Frontal cortex (tissue), 3 donors: ENCODE measurements at regions not wholly inside any gene's neighbourhood (a gene's known extent, or its start where the extent isn't known, plus 50 kb on each side); places are given as distances from the start of the nearest gene placed in this dataset.

Source experiments
- DNase-seq, 2 donors: peaks; one replicate each; pipeline ENCODE4 v3.0.0; 2012; ENCODE audit warnings: low spot score in 2 of 2
- FAIRE-seq: peaks from 2 replicates; lab custom pipeline; 2012; peaks lifted over from hg19 to GRCh38; lab: Jason Lieb, UNC
- donor health status: control.
- donor health status: control.
- donor health status: control.

DNA sequence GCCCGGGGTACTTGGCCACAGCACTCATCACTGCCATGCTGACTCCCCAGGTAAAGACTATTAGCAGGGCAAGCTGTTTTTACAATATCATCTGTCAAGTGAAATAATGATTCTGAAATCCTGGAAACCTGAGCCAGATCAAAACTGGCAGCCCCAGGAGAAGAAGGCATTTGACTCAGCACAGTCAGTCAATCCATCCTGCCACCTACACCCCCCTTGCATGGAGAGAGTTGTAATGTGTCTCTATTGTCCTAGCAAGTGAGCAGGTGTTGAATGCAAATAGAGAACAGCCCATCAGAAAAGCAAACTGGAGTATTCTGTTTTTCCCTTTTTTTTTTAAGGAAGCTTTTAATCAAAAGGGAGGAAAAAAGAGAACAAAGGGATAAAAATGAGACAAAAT lies 291.2 kb downstream of the BRINP1 start:
- FAIRE-seq = no peak
- no peak for DNase-seq

DNA sequence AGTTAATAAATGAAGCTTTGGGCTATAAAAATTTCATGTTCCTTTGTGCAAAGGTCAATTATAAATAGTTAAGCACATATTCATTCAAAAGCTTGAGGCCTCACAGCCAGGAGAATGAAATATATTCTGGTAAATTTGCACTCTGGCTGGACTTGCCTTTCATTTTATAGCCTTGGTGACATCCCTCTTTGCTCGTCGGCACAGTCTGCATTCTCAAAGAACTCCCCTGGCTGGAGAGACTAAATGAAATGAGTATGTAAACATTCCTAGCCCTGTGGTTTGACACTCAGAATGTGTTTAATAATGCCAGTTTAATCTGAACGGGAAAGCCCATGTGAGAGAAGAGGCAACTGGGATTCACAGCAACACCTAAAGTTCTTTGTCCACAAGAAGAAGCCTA lies 285.6 kb downstream of the BRINP1 start:
- no peak for FAIRE-seq
- no peak for DNase-seq

DNA sequence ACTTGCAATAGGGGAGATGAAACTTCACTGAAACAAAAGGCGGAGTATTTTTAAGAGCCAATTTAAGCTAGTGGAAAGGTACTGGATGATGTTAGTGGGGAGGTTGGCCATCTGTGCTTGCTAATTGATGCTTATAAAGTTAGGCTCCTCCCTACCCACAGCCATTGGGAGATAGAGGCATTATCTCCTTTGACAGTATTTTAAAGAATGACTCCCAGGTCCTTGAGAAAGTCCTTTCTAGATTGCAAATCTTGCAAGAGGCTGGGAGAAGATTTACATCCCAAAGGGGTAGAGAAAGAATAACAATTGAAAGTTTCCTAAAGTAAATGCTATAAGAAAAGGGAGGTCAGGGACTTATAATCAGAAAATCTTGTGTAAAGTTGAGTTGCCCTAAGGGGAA lies 282.6 kb downstream of the BRINP1 start:
- FAIRE-seq (no peak), DNase-seq (no peak)

DNA sequence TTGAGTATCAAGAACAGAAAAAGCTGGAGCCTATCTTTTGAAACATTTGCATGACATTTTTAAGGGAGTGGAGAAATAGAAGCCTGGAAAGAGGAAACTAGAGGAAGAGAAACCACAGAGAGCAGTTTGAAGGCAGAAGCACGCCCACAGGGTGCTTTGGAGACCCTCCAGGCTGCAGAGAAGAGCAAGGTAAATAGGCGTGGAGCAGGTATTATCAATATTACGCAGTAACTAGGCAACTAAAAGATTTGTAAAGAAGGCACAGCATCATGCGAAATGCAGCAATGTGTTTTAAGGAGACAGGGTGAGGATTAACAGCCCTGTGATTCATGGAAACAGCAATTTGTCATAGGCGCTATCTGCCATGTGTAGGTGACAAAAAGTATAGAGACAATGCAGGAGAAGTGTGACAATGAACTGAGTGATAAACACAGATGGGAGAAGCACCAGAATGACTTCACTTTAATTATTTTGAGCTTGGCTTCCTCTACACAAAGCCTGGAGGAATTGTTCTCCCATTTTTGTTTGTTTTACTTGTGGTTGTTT lies 281.2 kb downstream of the BRINP1 start:
- FAIRE-seq (no peak), DNase-seq (no peak)

DNA sequence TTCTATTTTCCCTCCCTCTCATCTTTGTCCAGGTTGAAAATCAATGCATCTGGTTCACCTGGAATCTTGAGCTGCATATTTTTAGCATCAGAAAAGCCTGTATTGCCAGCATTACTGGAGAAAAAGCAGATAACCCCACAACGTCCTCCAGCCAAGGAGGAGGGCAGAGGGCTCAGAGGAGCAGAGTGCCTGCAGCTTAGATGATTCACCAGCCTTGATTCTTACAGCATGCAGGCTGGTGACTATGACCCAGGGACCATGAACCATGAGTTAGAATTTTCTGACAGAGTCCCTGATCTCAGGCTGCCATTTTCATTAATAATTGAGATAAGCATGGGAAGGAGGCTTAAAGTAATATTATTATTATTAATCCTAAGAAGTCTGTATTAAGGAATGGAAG lies 278.2 kb downstream of the BRINP1 start:
- DNase-seq = no peak
- no peak for FAIRE-seq

DNA sequence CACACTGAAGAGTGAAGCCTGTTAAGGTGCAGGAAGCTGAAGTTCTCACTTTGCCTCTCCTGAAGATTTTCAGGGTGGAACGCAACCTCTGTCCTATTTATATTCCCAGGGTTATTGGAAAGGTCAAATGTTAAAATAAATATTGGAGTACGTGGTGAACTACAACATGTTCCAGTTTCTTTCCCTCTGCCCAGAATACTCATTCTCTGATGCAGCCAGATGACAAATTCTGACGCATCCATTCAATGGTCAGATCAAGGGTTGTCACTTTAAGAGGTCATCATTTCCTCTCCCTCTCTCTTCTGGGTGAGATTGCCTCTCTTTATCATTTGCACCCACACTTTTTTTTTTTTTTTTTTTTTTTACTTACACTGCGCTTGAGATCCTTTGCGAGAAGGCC lies 277.1 kb downstream of the BRINP1 start:
- FAIRE-seq (no peak), DNase-seq (no peak)

DNA sequence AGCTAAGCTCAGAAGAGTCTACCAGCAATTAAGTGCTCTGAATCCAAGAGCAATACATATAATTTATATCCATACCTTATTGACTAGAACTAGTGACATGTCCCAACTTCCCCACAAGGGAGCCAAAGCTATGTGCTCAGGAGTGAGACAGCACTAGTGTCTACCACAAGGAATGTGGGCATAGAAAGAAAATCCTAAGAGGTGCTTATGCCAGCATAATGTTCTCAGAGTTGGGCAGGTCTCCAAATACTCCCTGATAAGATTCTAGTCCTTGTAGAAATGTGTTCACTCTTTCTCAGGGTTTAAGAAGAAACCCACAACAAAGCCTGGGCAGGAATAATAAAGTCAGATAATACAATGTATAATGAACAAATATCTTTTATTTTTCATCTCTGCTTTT lies 275.1 kb downstream of the BRINP1 start:
- no peak for DNase-seq
- FAIRE-seq = no peak

DNA sequence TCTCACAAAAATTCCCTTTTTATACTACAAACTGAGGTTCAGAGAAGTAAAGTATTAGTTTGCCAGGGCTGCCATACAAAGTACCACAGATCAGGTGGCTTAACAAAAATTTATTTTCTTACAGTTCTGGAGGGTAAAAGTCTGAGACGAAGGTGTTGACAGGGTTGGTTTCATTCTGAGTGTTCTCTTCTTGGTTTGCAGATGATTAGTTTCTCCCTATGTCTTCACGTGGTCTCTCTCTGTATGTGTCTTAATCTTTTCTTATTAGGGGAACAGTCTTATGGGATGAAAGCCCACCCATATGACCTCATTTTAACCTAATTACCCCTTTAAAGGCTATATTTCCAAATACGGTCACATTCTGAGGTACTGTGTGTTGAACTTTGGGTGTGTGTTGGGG lies 274.2 kb downstream of the BRINP1 start:
- FAIRE-seq (no peak), DNase-seq (no peak)

DNA sequence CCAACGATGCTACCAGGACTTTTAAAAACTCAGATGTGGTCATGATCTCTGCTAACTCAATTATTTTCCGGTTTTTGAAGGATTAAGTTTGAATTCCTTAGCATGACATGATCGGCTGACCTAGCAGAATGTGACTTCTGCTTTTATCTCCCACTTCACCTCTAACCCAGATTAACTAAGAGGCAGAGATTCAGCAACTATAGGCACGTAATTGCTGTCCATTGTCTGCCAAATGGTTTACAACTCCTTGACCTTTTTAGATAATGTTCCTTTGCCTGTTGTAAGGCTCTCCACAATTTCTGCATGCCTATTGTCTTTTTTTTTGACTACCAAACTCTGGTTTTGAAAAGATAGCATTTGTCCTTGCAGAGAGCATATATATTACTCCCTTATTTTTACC lies 268.2 kb downstream of the BRINP1 start:
- DNase-seq = no peak
- FAIRE-seq = no peak

DNA sequence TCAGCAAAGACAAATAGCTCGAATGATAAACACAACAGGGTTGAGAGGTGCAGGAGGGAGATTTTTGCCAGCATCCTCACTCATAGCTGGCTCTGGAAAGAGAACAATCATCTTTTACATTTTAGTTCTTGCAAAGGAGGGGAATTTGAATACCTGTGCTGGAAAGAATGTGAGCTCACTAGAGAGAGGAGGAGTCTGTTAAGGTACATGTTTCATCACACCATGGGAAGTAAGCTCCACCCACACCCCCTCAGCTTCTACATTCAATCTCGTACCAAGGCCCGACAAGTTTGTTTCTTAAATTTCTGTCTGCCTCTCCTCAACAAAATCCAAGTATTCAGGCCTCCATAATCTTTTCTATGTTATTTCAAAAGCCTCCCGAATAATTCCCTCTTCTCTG lies 254.6 kb downstream of the BRINP1 start:
- FAIRE-seq (no peak), DNase-seq (no peak)
